HS-27A (cell line): ENCODE measurements at regions not wholly inside any gene's neighbourhood (a gene's known extent, or its start where the extent isn't known, plus 50 kb on each side); places are given as distances from the start of the nearest gene placed in this dataset.
A peak's percentile ranks its signal among the peaks of the same experiment; 100 is the strongest.

Experiments
- DNase-seq: peaks from one replicate; pipeline ENCODE4 v3.0.0-alpha.2; 2012; ENCODE audit warnings: low read depth, missing footprints

DNA sequence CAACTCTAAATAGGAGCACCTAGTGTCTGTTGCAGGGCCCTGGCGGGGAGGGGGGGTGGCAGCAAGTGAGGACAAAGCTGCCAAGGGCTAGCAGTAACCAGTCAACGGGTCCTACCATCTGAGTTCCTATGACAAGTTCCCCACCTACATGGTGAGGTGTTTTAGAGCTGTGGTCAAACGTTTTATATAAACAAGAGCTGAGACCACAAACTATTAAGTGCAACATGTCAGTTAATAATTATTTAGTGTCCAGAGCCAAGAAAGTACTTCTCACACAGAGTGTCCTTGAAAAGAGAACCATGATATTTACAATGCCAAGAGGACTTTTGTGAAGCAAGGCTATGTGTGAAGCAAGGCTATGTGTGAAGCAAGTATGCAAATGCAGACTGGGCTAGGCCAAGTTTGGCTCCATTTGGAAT lies 434.7 kb downstream of the TNS3 start:
- DNase-seq, result no peak

DNA sequence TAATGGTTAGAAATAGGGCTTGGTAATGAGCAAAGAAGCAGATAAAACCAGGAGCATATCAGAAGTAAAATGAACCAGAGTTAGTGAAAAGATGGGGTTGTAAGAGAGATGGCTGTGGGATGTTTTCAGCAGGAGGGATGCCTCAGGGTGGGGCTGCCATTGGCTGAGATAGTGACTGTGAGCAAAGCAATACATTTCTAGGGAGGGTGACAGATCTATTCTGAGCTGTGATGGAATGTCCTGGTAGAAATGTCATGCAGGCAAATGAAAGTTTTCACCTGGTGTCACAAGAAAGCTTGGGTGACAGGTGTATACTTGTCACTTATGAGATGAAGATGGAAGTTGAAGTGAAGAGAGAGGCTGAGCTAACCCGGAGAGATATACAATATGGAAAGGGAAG lies 435.9 kb downstream of the TNS3 start:
- no peak for DNase-seq

DNA sequence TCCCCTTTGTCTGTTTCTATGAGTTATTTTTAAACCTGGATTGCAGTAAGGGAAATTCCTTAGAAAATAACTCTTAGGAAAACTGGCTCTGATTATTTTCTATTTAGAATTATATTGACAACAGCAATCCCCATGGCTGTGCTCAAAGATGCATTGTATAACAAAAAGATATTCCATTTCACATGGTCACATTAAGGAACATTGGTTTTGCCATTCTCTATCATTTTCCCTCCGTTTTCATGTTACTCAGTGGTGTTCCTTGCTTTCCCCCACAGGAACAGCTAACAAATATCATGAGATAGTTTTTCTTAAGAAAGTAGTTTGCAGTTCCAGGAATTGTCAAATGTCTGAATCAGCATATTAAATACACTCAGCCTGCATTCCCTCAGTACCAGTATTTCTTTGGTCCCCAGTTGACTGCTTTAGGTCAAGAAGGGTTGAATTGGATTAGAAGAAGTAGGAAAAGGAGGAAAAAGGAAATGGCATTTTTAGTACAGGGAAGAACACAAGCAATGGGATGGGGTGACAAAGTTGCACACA lies 436.7 kb downstream of the TNS3 start:
- DNase-seq, result no peak

DNA sequence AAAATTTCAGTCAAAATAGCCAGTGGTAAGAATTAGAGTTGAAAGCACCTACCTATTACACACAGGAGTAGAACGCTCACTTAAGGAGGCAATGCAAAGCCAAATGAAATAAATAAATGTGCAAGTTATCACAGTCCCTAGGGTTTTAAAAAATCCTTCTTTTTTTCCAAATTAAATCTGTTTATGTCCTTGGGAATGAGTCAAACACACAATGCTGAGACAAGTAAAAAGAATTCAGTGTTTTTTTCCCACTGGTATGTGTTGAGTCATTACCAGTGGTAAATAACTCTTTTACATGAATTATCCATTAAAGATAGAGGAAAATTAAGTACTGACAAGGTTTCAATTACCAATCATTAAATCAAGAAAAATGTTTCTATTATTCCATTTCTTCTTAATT lies 438.6 kb downstream of the TNS3 start:
- peak; percentile 15 for DNase-seq

DNA sequence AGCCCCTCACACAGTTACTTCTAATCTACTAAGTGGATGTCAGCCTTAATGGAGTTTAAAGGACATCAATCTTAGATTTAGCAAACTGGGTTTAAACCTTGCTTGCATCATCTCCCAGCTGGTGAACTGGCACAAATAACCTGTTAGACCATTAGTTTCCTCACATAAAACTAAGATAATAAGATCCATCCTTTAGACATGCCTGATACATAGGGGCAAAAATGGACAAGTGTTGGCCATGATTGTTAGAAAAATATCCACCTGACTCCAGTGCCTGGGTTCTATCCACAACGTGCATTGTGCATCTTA lies 439.1 kb downstream of the TNS3 start:
- no peak for DNase-seq

DNA sequence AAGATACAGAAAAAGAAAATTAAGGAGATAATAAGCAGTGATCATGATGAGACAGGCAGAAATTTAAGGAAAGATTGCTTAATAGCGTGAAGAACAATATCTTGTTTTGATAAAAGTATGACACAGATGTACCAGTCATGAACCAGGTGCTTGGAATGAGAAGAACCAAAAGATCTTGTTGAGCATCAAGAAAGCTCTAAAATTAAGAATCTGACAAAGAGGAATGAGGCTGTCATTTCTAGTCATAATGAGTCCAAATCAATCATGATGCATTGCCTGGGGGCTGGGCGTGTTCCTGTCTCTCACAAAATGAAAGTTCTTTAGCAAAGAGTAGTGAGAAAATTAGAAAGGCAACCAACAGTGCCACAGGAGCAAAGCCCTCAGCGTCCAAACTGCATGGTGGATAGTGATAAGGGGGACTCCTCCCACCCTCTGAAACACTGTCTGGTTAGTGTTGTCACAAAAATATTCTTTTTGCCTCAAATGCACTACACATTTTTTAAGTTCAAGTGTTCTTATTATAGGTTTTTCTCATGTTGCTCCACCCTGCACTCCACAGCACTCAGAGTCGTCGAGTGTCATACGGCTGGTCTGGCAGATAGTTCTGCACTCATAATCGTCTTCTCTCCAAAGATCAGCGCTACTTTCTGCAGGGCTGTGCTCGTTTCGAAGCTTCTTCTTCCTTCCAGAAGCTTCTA lies 439.6 kb downstream of the TNS3 start:
- no peak for DNase-seq

DNA sequence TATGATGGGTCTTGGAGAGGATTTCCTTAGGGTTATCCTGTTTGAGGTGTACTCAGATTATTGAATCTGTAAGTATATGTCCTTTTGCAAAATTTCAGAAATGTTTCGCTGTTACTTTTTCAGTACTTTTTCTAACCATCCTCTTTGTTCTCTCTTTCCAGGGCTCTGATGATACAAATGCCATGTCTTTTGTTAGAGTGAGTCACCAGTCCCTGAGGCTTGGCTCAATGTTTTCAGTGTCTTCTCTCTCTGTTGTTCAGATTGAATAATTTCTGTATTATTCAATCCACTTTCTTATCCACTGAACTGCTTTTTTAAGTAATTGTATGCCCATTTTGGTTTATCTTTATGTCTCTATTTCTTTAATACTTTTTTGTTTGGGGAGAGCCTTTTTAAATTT lies 449.4 kb downstream of the TNS3 start:
- no peak for DNase-seq

DNA sequence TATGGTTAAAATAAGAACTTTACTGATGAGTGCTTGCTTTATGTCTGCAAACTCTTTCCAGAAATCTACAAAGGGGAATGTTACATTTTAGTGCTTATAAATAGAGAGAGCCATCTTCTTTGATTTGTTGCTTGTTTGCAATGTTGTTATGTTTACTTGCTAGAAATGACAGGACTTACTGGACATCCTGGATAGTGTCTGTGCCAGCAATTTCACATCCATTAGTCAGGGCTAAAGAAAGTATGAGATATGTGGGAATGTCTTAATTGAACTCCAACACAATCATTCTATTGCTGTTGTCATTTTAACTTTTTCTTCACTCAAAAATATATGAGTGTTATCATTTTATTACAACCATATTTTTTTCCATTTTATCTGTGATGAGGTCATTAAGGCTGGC lies 453.2 kb downstream of the TNS3 start:
- no peak for DNase-seq

DNA sequence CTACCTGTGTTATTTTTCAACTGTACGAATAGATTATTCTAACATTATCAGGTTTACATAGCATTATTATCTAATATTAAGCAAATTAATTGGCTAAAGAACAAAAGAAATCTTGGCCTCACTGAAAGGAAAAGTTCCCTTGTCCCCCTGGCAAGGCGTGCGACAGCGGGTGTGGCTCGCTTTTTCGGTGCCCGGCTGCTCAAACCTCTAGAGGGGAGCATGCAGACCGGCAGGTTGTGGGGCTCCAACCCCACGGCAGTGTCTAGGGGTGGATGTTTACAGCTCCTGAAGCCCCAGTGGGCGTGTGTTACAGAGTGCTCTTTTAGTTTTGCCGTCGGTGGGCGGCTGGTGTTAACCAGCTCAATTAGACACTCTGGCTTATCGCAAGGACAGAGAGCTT lies 456.4 kb downstream of the TNS3 start:
- no peak for DNase-seq

DNA sequence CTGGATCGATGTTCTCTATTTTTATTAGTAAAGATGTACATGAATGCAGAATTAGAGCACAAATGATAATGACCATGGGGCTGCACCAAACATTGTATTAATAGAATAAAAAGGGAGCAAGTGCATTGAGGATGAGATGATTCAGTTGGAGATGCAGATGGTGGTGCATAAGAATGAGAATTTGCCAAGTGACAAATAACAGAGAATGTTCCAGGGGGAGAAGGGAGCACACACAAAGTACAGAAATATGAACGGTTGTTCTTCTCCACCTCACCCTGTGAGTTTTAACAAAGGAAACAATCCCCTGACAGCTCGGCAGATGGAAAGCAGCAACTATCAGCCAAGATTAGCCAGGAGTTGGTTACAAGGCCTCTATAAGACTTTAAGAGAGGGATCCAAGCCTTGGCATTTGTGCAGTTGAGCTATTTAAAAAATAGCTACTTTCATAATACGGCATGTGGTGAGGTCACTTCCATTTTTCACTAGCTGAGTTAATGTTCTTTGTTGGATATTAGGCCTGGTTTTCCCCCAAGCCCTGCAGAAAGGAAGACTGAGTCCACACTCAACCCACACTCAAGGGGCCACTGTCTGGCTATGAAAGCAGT lies 462.5 kb downstream of the TNS3 start:
- DNase-seq, result no peak

DNA sequence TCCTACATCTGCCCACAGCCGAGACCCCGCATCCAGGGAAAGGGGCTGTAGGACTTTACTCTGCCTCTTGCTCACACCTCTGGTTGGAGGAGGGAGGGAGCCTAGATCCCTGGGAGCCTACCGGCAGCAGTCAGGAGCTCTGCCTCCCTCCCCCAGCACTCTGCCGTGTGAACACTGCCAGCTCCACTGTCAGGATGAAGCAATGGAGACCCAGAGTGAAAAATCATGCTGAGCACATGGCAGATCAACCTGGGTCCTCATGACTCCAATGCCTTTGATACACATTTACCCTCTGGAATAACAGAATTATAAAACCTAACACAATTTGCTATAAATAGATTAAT lies 477.7 kb downstream of the TNS3 start:
- no peak for DNase-seq

DNA sequence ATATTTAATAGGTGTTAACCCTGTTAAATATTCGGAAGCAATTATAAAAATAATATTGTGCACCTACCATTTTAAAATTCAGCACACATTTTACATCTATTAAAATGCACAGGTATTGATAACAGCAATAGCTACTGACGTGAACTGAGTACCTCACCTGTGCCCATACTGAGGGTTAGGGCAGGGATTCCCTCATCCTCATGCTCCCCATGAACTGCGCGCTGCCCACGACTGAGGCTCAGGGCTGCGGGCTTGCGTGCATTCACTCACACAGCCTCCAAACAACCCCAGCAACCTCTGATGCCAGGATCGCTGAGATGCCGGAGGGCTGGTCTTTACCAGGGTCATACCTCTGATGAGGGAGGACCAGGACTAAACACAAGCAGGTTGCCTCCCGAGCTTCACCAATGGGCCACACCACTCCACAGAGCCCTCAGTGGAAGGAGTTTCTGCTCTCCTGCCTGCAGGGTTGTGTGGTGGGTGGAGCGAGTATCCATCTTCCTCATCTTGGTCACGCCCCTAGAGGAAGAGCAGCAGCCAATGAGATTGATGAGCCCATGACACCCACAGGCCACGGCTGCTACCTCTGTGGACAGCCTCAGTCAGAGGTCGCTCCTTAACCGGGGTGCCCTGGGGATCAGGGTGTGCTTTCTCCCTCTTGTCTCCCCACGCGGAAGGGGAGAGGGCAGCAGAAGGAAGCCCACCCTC lies 478.3 kb downstream of the TNS3 start:
- no peak for DNase-seq

DNA sequence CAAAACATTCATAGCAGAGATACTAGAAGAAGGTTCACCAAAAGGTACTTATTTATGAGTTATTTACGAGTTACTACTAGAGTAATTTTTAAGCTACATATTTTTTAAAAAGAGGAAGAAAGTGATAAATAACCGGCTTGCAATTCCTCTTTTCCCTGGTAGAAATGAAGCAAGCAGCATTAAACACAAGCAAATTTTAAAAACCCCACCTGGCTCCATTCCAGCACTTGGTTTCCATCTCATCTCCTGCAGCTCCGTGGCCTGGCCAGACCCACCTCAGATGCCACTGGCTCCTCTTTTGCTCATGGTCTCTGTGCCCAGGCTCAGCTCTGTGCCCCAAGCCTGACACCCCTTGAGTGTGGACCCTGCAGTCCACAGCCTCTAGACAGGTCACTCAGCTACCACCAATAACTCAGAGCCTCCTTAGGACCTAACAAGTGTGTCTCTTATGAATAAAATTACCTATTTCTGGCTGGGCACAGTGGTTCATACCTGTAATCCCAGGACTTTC lies 479.5 kb downstream of the TNS3 start:
- DNase-seq, result no peak

DNA sequence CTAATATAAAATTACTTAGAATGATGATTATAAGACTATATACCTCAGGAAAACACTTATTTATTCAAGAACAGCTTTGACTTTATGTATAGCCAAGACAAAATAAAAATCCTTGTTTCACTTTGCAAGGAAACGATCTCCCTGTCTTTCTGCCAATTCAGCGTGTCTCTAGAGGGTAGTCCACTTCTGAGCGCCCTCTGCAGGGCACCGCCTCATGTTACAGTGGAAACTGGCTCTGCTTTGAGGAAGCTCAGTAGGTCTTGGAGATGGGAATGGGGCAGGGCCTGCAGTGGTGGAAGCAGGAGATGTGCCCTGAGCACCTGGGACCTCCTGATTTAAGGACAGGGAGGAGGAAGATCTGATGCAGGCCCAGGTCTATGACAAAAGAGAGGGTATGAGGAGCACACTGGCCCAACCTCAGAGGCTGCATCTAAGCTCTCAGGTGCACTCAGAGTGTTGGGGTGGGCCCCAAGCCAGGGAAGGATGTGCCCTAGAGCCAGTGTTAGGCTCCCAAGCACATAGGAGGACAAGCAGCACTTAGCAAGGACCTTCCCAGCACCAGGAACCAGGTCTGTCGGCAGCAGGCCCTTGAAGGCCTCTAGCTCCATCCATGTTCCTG lies 481.0 kb downstream of the TNS3 start:
- DNase-seq, result no peak

DNA sequence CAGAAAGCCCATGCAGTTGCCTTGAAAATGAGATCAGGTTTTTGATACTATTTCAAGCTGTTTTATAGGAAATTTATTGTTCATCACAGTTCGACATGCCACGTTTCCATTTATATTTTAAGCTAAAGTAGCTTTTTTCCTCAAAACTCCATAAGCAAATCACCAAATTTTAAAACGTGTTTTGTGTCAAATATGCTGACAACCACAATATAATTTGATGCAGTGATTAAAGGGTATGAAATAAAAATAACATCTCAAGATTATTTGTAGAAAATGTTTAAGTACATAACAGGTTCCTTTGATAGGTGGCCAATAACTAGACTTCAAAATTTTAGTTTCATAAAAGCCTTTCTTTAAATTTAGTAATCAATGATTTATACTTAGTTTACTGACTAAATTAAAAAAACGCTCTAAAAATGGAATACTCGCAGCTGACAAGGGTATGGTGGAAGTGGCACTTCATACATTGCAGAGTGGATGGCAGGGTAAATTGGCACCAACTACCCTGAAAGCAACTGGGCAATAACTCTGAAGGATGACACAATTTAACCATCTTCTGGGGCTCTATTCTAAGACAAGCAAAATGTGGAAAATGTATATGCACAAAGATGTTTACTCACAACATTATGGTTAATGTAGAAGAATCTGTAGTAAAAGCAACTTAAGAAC lies 481.6 kb downstream of the TNS3 start:
- DNase-seq, result no peak

DNA sequence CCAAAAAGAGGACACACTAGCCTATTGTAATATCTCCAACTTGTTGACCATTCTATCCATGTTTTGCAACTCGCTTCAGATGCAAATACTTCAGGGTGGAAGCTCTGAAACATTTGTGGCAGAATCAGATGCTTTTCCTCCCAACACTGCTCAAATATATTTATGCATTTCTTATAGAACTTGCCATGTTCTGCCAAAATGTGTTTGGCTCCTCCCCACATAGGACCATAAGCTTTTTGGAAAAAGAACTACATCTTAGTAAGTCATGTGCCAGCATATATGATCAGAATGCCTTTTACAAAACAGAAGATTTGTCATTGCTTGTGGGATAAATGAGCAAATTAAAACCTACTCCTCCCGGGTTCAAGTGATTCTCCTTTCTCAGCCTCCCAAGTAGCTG lies 484.5 kb downstream of the TNS3 start:
- no peak for DNase-seq

DNA sequence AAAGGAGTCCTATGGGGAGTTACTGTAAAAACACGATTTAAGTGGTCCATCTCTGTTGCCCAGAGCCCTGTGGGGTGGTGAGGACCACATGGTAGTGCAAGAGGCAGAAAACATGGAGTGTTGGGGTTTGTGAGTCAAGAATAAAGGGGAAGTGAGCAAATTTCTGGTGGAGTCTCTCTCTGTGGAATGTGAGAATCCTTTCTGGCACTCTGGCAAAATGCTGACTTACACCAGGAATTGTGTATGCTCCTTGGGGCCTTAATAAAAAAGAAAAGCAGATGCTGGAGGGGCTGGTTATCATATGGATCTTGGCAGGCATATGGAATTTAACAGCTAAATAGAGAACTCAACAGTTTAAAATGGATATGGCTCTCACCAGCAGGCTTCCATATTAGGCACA lies 486.0 kb downstream of the TNS3 start:
- DNase-seq, result no peak

DNA sequence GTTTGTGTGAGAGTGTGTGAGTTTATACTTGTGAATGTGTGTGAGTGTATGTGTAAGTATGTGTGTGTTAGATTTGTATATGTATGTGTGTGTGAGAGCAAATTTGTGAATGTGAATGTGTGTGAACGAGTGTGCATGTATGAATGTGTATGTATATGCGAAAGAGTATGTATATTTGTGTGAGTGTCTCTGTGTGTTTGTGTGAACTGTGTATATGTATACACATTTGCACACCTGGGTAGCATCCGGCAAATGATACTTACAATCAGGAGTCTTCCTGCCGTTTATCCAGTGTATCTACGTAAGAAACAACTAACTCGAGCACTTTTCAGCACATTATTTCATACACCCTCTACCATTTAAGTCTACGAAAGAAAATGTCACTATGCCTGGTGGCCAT lies 487.4 kb downstream of the TNS3 start:
- no peak for DNase-seq

DNA sequence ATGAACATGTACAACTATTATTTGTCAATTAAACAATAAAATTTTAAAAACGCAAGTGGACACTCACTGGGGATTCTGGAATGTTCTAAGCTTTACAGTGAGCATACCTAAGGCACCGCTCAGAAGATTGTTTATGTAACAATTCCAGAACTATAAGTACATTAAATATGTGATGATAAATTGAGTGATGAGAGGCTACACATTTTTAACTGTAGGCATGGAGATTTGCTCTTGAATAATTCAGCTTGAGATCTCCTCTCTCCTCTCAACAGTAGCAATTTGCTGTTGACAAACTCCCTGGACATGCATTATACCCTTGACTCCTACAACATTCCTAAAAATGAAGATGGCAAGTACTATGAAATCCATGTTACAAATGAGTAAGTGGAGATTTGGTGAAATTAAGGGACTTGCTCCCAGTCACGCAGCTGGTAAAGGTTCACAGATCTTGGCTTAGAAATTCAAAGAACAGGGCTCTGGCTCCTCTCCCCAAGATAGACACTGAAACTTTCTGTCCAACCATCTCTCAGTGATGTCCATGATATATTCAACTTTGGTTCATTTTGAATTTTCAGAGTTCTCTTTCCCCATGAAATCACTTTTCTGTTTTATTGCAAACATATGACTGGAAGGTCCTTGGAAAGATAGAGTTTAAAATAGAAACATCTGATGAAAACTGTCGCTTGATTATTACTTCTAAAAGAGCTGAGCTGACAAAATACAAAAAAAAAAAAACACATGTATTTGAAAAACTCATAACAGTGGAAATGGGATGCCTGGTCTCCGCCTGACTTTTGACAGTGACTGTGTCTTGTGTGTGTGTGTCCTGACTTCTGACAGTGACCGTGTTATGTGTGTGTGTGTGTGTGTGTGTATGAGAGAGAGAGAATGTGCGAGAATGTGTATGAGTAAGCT lies 488.3 kb downstream of the TNS3 start:
- DNase-seq, result no peak

DNA sequence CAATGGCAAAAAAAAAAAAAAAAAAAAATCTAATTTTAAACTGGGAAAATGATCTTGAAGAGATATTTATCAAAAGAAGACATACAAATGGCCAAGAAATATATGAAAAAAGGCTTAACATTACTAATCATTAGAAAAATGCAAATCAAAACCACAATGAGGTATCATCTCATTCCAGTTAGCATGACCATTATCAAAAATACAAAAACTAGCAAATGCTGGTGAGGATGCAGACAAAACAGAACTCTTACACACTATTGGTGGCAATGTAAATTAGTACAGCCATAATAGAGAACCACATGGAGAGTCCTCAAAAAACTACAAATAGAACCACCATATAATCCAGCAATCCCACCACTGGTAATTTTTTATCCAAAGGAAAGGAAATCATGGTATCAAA lies 489.6 kb downstream of the TNS3 start:
- no peak for DNase-seq

DNA sequence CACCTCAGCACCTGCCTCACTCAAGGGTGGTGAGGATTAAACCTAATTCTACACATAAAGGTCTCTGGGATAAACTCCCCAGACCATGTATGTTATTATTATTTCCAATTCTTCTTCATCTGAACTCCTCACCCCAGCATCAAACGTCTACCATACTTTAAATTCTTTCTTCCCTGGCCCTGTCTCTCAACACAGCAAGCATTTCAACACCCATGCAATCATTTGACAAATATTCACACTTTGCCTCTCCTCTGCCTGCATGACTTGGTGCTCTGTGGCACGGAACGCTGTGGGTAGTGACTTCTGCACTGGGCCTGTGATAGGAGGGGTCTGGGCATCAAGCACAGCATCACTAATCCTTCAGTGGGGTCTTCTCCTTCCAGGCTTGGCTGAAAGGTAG lies 490.8 kb downstream of the TNS3 start:
- DNase-seq, result no peak
